HCT116 (cell line): ENCODE measurements at regions not wholly inside any gene's neighbourhood (a gene's known extent, or its start where the extent isn't known, plus 50 kb on each side); places are given as distances from the start of the nearest gene placed in this dataset.
"Not testable (repeated sequence)": the region's sequence is repeated elsewhere in the genome, so short reads cannot be mapped to it uniquely, and the experiment has no call there.

Experiments used
- ATAC-seq: fragments of 200-7000 bp; cut with Tn5 transposase; 2 replicates; pipeline ENCODE4 v1.9.1; 2020; ENCODE audit warnings: mild to moderate bottlenecking, moderate library complexity
- BruUV-seq: library from RNA; stranded (reverse); fragments of 400-500 nt; replicated peaks from 2 replicates; lab custom pipeline; 2021; lab: Mats Ljungman, UMichigan
- CTCF ChIA-PET: fragments of 300-600 bp; sonication (Branson Sonifier 250); formaldehyde crosslinking; loops from one replicate; lab custom pipeline; 2021; ENCODE audit warnings: antibody characterized with exemption; lab: Charles Lee
- POLR2A ChIA-PET: fragments of 300-600, 350-600 bp; sonication (Branson Sonifier 250); formaldehyde crosslinking; loops from one replicate; lab custom pipeline; 2021; ENCODE audit warnings: antibody characterized with exemption; lab: Charles Lee
- RAD21 ChIA-PET, 2 experiments: fragments of 300-600 bp; sonication (Branson Sonifier 250); formaldehyde crosslinking; loops; one replicate each; lab custom pipeline; 2023; ENCODE audit warnings: low total read pairs in 2 of 2; ENCODE audit not compliant: uncharacterized antibody in 2 of 2, unreplicated experiment in 2 of 2, low non-redundant PET in 1 of 2; lab: Charles Lee
- DNase-seq: peaks from one replicate; pipeline ENCODE4 v3.0.0-alpha.2; 2010; ENCODE audit warnings: low read depth, low spot score
- H2AFZ ChIP-seq: fragments of 200-600 bp; shearing (Covaris generic), sonication (generic); 2 replicates; pipeline ENCODE4 v1.6.1; 2017; ENCODE audit warnings: low read depth, mixed run types, mixed read lengths, antibody characterized with exemption, low read length; ENCODE audit not compliant: poor library complexity, severe bottlenecking
- H3K27ac ChIP-seq: 2 replicates; pipeline ENCODE4 v1.5.1; 2012; ENCODE audit warnings: low read depth, low read length
- H3K27me3 ChIP-seq: fragments of 200-600 bp; sonication (generic); 2 replicates; pipeline ENCODE4 v1.6.1; 2016; ENCODE audit warnings: mixed run types, low read length, mixed read lengths; ENCODE audit not compliant: insufficient read depth
- H3K36me3 ChIP-seq, 2 experiments: fragments of 200-500 bp in 1 of 2; fragments of 200-600 bp in 1 of 2; sonication (Bioruptor generic) in 1 of 2; sonication (generic) in 1 of 2; 2 replicates each; pipeline versions ENCODE4 v1.5.1 to v1.6.1; 2014 to 2016; ENCODE audit warnings: low read length in 2 of 2, inconsistent platforms in 1 of 2, mixed read lengths in 1 of 2, mixed run types in 1 of 2; ENCODE audit not compliant: insufficient read depth in 2 of 2, control insufficient read depth in 1 of 2
- H3K4me1 ChIP-seq, 2 experiments: fragments of 200-600 bp in 1 of 2; sonication (generic) in 1 of 2; 2 replicates each; pipeline versions ENCODE4 v1.5.1 to v1.6.1; 2012 to 2017; ENCODE audit warnings: low read length in 2 of 2, inconsistent platforms in 1 of 2, mild to moderate bottlenecking in 1 of 2, mixed read lengths in 1 of 2, mixed run types in 1 of 2, moderate library complexity in 1 of 2; ENCODE audit not compliant: insufficient read depth in 2 of 2, control insufficient read depth in 1 of 2
- H3K4me2 ChIP-seq: fragments of 200-600 bp; sonication (generic); 2 replicates; pipeline ENCODE4 v1.6.1; 2017; ENCODE audit warnings: mixed run types, low read length, mixed read lengths
- H3K4me3 ChIP-seq, 2 experiments: fragments of 200-600 bp in 1 of 2; sonication (generic) in 1 of 2; replicated peaks in 1 of 2; 2 replicates each; pipeline ENCODE4 v1.5.1; 2011 to 2016; ENCODE audit warnings: low read length in 2 of 2, control low read depth in 1 of 2, low read depth in 1 of 2, mild to moderate bottlenecking in 1 of 2, mixed read lengths in 1 of 2, mixed run types in 1 of 2
- H3K79me2 ChIP-seq: fragments of 200-600 bp; sonication (generic); 2 replicates; pipeline ENCODE4 v1.6.1; 2017; ENCODE audit warnings: mild to moderate bottlenecking, mixed run types, low read length, moderate library complexity, mixed read lengths; ENCODE audit not compliant: insufficient read depth
- H3K9ac ChIP-seq: fragments of 200-600 bp; sonication (generic); 2 replicates; pipeline ENCODE4 v1.6.1; 2016; ENCODE audit warnings: low read length, mixed read lengths
- H3K9me2 ChIP-seq: fragments of 200-600 bp; sonication (generic), shearing (Covaris generic); 2 replicates; pipeline ENCODE4 v1.6.1; 2017; ENCODE audit warnings: mixed run types, mild to moderate bottlenecking, moderate library complexity; ENCODE audit not compliant: insufficient read depth
- H3K9me3 ChIP-seq, 2 experiments: fragments of 200-500 bp in 1 of 2; fragments of 200-600 bp in 1 of 2; sonication (Bioruptor generic) in 1 of 2; sonication (generic) in 1 of 2; 2 replicates each; pipeline ENCODE4 v1.6.1; 2014 to 2017; ENCODE audit warnings: low read length in 2 of 2, mixed read lengths in 2 of 2, inconsistent platforms in 1 of 2, low read depth in 1 of 2, mild to moderate bottlenecking in 1 of 2, mixed run types in 1 of 2, moderate library complexity in 1 of 2; ENCODE audit not compliant: control insufficient read depth in 1 of 2, insufficient read depth in 1 of 2
- H4K20me1 ChIP-seq: fragments of 200-600 bp; sonication (generic), shearing (Covaris generic); 2 replicates; pipeline ENCODE4 v1.6.1; 2017; ENCODE audit warnings: mixed run types, mild to moderate bottlenecking, moderate library complexity; ENCODE audit not compliant: insufficient read depth
- CBX3 ChIP-seq: IDR thresholded peaks from 2 replicates; pipeline ENCODE4 v1.6.1; 2012; ENCODE audit warnings: low read depth
- POLR2AphosphoS5 ChIP-seq: IDR thresholded peaks from 2 replicates; pipeline ENCODE4 v1.6.1; 2011; ENCODE audit warnings: mild to moderate bottlenecking, low read depth, low read length, moderate library complexity
- REST ChIP-seq: IDR thresholded peaks from 2 replicates; pipeline ENCODE4 v1.6.1; 2012; ENCODE audit warnings: low read depth
- SP1 ChIP-seq: IDR thresholded peaks from 2 replicates; pipeline ENCODE4 v1.6.1; 2012; ENCODE audit warnings: low read depth
- YY1 ChIP-seq: IDR thresholded peaks from 2 replicates; pipeline ENCODE4 v1.6.1; 2011; ENCODE audit warnings: low read length, low read depth, moderate library complexity, mild to moderate bottlenecking; ENCODE audit not compliant: insufficient replicate concordance; ENCODE audit errors: extremely low read depth
- ZFX ChIP-seq: fragments of 450-650 bp; IDR thresholded peaks from 2 replicates; pipeline ENCODE4 v1.6.1; 2017
- intact Hi-C: fragments of 100-400 bp; cut with micrococcal nuclease; formaldehyde crosslinking; loops from 2 replicates; pipeline ENCODE4 v1.10.0; 2022

GRCh38 chr6:28825732-28826293 is 98.0 kb downstream of the TRIM27 start:
- H3K4me1 ChIP-seq = peaks cover 0 to 4% of the 10 kb centered on the region in 2 experiments; a peak in 1 of 4 replicates
- ChIA-PET CTCF (interaction anchor here (0.7 to 1.3 kb wide), 2 partner anchors 11 to 13 kb away, joined by 3 to 4 read pairs; no protein-coding TSS in a partner anchor), RAD21 (no interaction called here), POLR2A (no interaction called here)
- no peak overlapping the region for H3K9ac ChIP-seq
- no peak overlapping the region for H3K27ac ChIP-seq
- DNase-seq (no peak), ATAC-seq (no peak)
- no peak overlapping the region for H3K4me2 ChIP-seq
- intact Hi-C loops = no loop called here
- H3K79me2 ChIP-seq = no peaks in the 10 kb centered on the region
- H3K36me3 ChIP-seq = no peaks in the 10 kb centered on the region
- TF ChIP-seq YY1 (no peak), SP1 (no peak), POLR2AphosphoS5 (no peak), CBX3 (no peak), ZFX (no peak), REST (no peak)
- TF ChIP-seq, all 23 proteins: peak for 0
- no TSS peak for BruUV-seq
- Histone ChIP-seq H2AFZ (no peak overlapping the region), H3K9me3 (no peaks in the 10 kb centered on the region), H3K9me2 (no peaks in the 10 kb centered on the region), H3K27me3 (no peaks in the 10 kb centered on the region), H3K4me3 (no peak overlapping the region), H4K20me1 (no peaks in the 10 kb centered on the region)

- not testable (repeated sequence) for H3K79me2 ChIP-seq
These were observed 92.1 kb downstream of the TRIM27 start for GRCh38 chr6:28831683-28832082.

More at GRCh38 chr6:28831683-28832082, 92.1 kb downstream of the TRIM27 start:
- H3K9me2 ChIP-seq, DNase-seq, H3K9me3 ChIP-seq, CTCF ChIA-PET, H2AFZ ChIP-seq, BruUV-seq, ATAC-seq, H3K9ac ChIP-seq, H3K36me3 ChIP-seq, H3K4me2 ChIP-seq, H3K4me1 ChIP-seq, H3K4me3 ChIP-seq, H4K20me1 ChIP-seq, RAD21 ChIA-PET, H3K27ac ChIP-seq, POLR2A ChIA-PET, H3K27me3 ChIP-seq, intact Hi-C loops: not testable (repeated sequence)
